NCI-H1694 treated with DMSO at 0.1 percent for 48 hours (cell line): ENCODE measurements at regions not wholly inside any gene's neighbourhood (a gene's known extent, or its start where the extent isn't known, plus 50 kb on each side); places are given as distances from the start of the nearest gene placed in this dataset.
A peak's percentile ranks its signal among the peaks of the same experiment; 100 is the strongest.

ENCODE experiments used
- DNase-seq: peaks from one replicate; lab custom pipeline; 2025; lab: John Stamatoyannopoulos, UW

GRCh38 chr12:97275256-97275655, 187.3 kb upstream of the RMST start:
- DNase-seq: no peak

- DNase-seq: no peak
Observed at GRCh38 chr12:97275728-97276590, 186.6 kb upstream of the RMST start.

GRCh38 chr12:97276661-97277429, 185.8 kb upstream of the RMST start:
- no peak for DNase-seq

GRCh38 chr12:97283297-97283696, 179.3 kb upstream of the RMST start:
- DNase-seq: no peak

GRCh38 chr12:97288531-97288930, 174.1 kb upstream of the RMST start:
- no peak for DNase-seq

GRCh38 chr12:97292588-97292987, 170.0 kb upstream of the RMST start:
- DNase-seq: no peak

GRCh38 chr12:97293541-97293940, 169.1 kb upstream of the RMST start:
- no peak for DNase-seq

- no peak for DNase-seq
Observed at GRCh38 chr12:97299847-97300246, 162.8 kb upstream of the RMST start.

GRCh38 chr12:97300431-97300830, 162.2 kb upstream of the RMST start:
- no peak for DNase-seq

GRCh38 chr12:97300891-97301290, 161.7 kb upstream of the RMST start:
- DNase-seq: no peak

- DNase-seq: peak; percentile 87
Observed at GRCh38 chr12:97301576-97301975, 161.0 kb upstream of the RMST start.

GRCh38 chr12:97305651-97306050, 157.0 kb upstream of the RMST start:
- DNase-seq: peak; percentile 52

GRCh38 chr12:97306147-97306546, 156.5 kb upstream of the RMST start:
- DNase-seq: peak; percentile 17

- DNase-seq: peak; percentile 46
Observed at GRCh38 chr12:97308576-97309198, 153.9 kb upstream of the RMST start.

GRCh38 chr12:97309921-97310320, 152.7 kb upstream of the RMST start:
- DNase-seq: no peak

GRCh38 chr12:97312570-97313135, 150.0 kb upstream of the RMST start:
- no peak for DNase-seq

- no peak for DNase-seq
Observed at GRCh38 chr12:97313471-97314190, 149.0 kb upstream of the RMST start.

- no peak for DNase-seq
Observed at GRCh38 chr12:97316321-97316720, 146.3 kb upstream of the RMST start.

- no peak for DNase-seq
Observed at GRCh38 chr12:97321621-97322020, 141.0 kb upstream of the RMST start.

GRCh38 chr12:97322388-97322787, 140.2 kb upstream of the RMST start:
- DNase-seq: no peak

- DNase-seq: no peak
Observed at GRCh38 chr12:97323154-97323553, 139.4 kb upstream of the RMST start.

- DNase-seq: no peak
Observed at GRCh38 chr12:97324471-97324870, 138.1 kb upstream of the RMST start.
